H1 (cell line): ENCODE measurements at regions not wholly inside any gene's neighbourhood (a gene's known extent, or its start where the extent isn't known, plus 50 kb on each side); places are given as distances from the start of the nearest gene placed in this dataset.
A peak's percentile ranks its signal among the peaks of the same experiment; 100 is the strongest.

Experiments used
- BRCA1 ChIP-seq: IDR thresholded peaks from 2 replicates; pipeline ENCODE4 v1.6.1; 2012; ENCODE audit warnings: low read depth, low read length, improper control_type of control experiment
- E2F6 ChIP-seq: IDR thresholded peaks from 2 replicates; pipeline ENCODE4 v1.6.1; 2012; ENCODE audit warnings: inconsistent platforms
- EZH2 ChIP-seq: fragments of 200-600 bp; sonication (generic); IDR thresholded peaks from 2 replicates; pipeline ENCODE4 v1.7.1; 2012; ENCODE audit warnings: low read depth, mild to moderate bottlenecking, moderate library complexity, low read length, inconsistent platforms; ENCODE audit not compliant: severe bottlenecking
- GABPA ChIP-seq: IDR thresholded peaks from 2 replicates; pipeline ENCODE4 v1.6.1; 2011; ENCODE audit warnings: mild to moderate bottlenecking, low read length, moderate library complexity, borderline replicate concordance; ENCODE audit not compliant: insufficient read depth
- JUN ChIP-seq: IDR thresholded peaks from 2 replicates; pipeline ENCODE4 v1.6.1; 2011; ENCODE audit warnings: low read depth, mild to moderate bottlenecking, improper control_type of control experiment, low read length
- KDM5A ChIP-seq: fragments of 200-600 bp; IDR thresholded peaks from 2 replicates; pipeline ENCODE4 v1.7.1; 2012; ENCODE audit warnings: mild to moderate bottlenecking, low read length, inconsistent platforms, mixed read lengths
- POLR2AphosphoS5 ChIP-seq: IDR thresholded peaks from 2 replicates; pipeline ENCODE4 v1.6.1; 2011; ENCODE audit warnings: low read depth, low read length
- SP2 ChIP-seq: IDR thresholded peaks from 2 replicates; pipeline ENCODE4 v1.6.1; 2012; ENCODE audit warnings: mild to moderate bottlenecking, low read length, inconsistent platforms
- SP4 ChIP-seq: IDR thresholded peaks from 2 replicates; pipeline ENCODE4 v1.6.1; 2012; ENCODE audit warnings: low read length, inconsistent platforms
- TEAD4 ChIP-seq: IDR thresholded peaks from 2 replicates; pipeline ENCODE4 v1.6.1; 2012; ENCODE audit warnings: low read depth, low read length, inconsistent platforms, mixed read lengths

GRCh38 chr6:14211562-14211942 is 94.0 kb downstream of the CD83 start (continued):
- TF ChIP-seq SP2 (no peak), KDM5A (no peak), BRCA1 (no peak), E2F6 (peak; percentile 37), TEAD4 (no peak), EZH2 (no peak), POLR2AphosphoS5 (no peak), SP4 (0 out of 2 replicates have a peak, but pooled peaks have one; percentile 35), JUN (no peak), GABPA (no peak)
